ENCODE measurements at regions not wholly inside any gene's neighbourhood (a gene's known extent, or its start where the extent isn't known, plus 50 kb on each side); places are given as distances from the start of the nearest gene placed in this dataset.

DNA sequence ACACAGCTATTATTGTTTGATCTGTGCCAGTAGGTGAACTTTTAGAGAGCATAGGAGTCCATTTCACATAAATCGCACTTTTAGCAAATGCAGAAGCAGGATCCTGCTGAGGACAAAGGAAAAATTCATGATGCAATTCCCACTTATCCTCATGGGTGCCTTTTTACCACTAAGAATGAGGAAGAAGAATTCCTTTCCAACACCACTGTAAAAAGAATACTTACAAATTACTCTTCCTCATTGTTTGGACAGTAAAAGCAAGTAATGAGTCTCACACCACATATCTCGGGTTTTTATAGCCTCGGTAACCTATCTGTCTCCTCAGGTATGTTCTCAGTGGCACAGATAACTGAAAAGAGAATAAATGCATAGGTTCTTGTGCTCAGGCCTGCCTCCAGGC lies 238.5 kb downstream of the MTX2 start:
- ChIA-PET CTCF (no interaction called here), POLR2A (ENCODE audit: low non-redundant PET) (no interaction called here)
- H3K27ac ChIP-seq: no peak overlapping the region
- TF ChIP-seq, protein P1, sequence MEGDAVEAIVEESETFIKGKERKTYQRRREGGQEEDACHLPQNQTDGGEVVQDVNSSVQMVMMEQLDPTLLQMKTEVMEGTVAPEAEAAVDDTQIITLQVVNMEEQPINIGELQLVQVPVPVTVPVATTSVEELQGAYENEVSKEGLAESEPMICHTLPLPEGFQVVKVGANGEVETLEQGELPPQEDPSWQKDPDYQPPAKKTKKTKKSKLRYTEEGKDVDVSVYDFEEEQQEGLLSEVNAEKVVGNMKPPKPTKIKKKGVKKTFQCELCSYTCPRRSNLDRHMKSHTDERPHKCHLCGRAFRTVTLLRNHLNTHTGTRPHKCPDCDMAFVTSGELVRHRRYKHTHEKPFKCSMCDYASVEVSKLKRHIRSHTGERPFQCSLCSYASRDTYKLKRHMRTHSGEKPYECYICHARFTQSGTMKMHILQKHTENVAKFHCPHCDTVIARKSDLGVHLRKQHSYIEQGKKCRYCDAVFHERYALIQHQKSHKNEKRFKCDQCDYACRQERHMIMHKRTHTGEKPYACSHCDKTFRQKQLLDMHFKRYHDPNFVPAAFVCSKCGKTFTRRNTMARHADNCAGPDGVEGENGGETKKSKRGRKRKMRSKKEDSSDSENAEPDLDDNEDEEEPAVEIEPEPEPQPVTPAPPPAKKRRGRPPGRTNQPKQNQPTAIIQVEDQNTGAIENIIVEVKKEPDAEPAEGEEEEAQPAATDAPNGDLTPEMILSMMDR (conservative IDR thresholded peaks at IDR 0.05; ENCODE audit: low read depth): no peak
- DNase-seq (ENCODE audit: low spot score): no peak

DNA sequence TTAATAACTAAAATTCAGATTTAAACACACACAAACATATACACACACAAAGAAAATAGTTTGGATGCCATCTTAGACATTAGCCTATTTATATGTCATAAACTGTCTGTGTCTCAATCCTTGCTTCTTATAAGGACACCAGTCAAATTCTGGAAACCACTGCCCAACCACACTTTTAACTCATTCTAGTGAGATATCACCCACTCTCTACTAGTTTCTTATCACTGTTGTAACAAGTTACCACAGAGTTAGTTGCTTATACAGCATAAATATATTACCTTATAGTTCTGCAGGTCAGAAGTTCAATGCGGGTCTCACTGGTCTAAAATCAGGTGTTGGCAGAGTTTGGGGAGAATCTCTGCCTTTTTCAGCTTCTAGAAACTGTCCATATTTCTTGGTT lies 239.1 kb downstream of the MTX2 start:
- H3K27ac ChIP-seq: no peak overlapping the region
- ChIA-PET CTCF (no interaction called here), POLR2A (ENCODE audit: low non-redundant PET) (no interaction called here)
- DNase-seq (ENCODE audit: low spot score): no peak
- TF ChIP-seq, protein P1 (conservative IDR thresholded peaks at IDR 0.05; ENCODE audit: low read depth): no peak

DNA sequence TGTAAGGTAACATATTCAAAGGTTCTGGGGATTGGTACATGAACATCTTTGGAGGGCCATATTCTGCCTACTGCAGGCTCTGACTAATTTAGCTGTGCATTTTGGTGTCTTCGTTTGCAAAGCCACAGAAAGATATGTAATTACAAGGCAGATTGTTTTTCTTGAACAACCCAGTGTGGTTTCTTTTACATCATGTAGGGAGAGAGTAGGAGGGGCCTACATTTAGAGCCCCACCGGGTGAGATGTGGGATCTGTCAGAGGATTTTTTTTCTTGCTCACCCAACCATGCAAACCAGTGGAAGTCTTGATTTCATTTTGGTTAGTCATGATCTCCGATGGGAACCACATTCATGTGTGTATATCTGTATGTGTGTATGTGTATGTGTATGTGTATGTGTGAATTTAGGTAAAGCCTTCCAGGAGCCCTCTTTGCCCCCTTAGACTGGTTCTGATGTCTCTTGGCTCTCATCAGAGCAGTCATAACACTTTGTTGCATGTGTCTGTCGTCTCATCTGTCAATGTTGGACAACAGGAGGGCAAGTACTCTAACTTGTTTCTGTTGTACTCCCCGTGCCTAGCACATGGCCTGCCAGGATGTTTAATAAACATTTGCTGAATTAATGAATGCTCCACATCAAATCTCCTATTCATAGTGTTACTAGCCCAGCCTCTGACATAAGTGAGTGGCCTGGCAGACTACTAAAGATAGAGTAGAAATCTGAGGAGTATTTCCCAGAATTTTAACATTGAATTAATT lies 239.9 kb downstream of the MTX2 start:
- no peak overlapping the region for H3K27ac ChIP-seq
- no peak for DNase-seq (ENCODE audit: low spot score)
- TF ChIP-seq, protein P1 (conservative IDR thresholded peaks at IDR 0.05; ENCODE audit: low read depth): no peak
- CTCF ChIA-PET: no interaction called here
- POLR2A ChIA-PET (ENCODE audit: low non-redundant PET): no interaction called here

DNA sequence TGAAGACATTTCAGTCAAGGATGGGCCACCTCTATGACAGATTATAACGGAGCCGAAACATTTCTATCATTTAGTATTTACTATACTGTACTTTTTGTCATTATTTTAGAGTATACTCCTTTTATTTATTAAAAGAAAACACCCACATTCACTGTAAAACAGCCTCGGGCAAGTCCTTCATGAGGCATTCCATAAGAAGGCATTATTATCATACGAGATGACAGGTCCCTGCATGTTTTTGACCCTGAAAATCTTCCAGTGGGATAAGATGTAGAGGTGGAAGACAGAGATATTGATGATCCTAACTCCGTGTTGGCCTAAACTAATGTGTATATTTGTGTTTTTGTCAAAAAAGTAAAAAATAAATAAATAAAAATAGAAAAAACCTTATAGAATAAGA lies 245.0 kb downstream of the MTX2 start:
- ChIA-PET CTCF (interaction anchor here (0.7 to 1.0 kb wide), 2 partner anchors 40 to 59 kb away, joined by 3 to 5 read pairs; no protein-coding TSS in a partner anchor), POLR2A (ENCODE audit: low non-redundant PET) (no interaction called here)
- no peak for DNase-seq (ENCODE audit: low spot score)
- no peak overlapping the region for H3K27ac ChIP-seq
- TF ChIP-seq, protein P1 (conservative IDR thresholded peaks at IDR 0.05; ENCODE audit: low read depth): no peak

DNA sequence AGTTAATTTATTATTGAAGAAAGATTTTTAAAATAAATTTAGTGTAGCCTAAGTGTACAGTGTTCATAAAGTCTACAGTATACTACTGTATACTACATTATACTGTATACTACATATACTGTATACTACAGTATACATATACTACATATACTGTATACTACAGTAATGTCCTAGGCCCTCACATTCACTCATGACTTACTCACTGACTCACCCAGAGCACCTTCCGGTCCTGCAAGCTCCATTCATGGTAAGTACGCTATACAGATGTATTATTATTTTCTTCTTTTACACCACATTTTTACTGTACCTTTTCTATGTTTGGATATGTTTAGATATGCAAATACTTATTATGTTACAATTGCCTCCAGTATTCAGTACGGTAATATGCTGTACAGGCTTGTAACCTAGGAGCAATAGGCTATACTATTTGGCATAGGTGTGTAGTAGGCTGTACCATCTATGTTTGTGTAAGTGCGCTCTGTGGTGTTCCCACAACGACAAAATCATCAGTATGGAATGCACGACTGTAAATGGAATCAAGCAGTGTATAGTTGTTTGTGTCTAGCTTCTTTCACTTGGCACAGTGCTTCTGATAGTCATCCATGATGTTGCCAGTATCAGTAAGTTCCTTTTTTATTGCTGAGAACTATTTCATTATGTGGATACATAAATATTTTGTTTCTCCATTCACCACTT lies 245.7 kb downstream of the MTX2 start:
- POLR2A ChIA-PET (ENCODE audit: low non-redundant PET): no interaction called here
- H3K27ac ChIP-seq: no peak overlapping the region
- DNase-seq (ENCODE audit: low spot score): no peak
- CTCF ChIA-PET: interaction anchor here (1.0 kb wide), 1 partner anchor 60 kb away, joined by 3 read pairs; no protein-coding TSS in a partner anchor
- TF ChIP-seq, protein P1 (conservative IDR thresholded peaks at IDR 0.05; ENCODE audit: low read depth): no peak

DNA sequence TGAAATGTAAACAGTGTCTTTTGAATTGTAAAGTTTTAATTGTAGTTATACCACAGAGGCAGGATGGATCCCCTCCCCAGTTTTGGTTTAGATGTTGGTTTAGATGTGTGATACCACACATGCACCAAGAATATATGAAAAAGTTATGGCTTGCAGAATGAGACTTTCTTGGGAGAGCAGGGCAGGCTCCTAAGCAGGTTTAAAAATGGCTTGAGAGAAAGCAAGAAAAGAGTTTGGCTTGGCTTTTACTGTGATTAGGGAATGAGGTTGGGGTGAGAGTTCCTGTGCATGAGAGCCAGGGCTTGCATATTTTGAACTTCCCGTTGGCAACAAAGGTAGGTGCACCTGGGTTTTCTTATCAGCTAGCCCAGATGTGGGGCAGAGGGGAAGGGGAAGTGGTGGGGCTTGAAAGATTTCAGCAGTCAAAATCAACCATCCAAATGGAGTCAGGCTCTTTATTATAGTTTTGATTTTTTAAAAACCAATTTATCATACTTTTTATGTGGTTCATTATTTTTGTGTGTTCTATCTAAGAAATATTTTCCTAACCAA lies 246.9 kb downstream of the MTX2 start:
- ChIA-PET CTCF (interaction anchor here (0.6 kb wide), 1 partner anchor 147 kb away, joined by 4 read pairs; no protein-coding TSS in a partner anchor), POLR2A (ENCODE audit: low non-redundant PET) (interaction anchor here (0.6 kb wide), 1 partner anchor 20 kb away, joined by 3 read pairs; no protein-coding TSS in a partner anchor)
- DNase-seq (ENCODE audit: low spot score): no peak
- TF ChIP-seq, protein P1 (conservative IDR thresholded peaks at IDR 0.05; ENCODE audit: low read depth): no peak
- H3K27ac ChIP-seq: no peak overlapping the region

Data from RWPE1 (cell line).